CD4-positive, alpha-beta T cell treated with Interleukin-4 for 1 hour (primary cell): ENCODE measurements at regions not wholly inside any gene's neighbourhood (a gene's known extent, or its start where the extent isn't known, plus 50 kb on each side); places are given as distances from the start of the nearest gene placed in this dataset.
"Not testable (repeated sequence)": the region's sequence is repeated elsewhere in the genome, so short reads cannot be mapped to it uniquely, and the experiment has no call there.

Experiments used
- DNase-seq, 2 donors: peaks; one replicate each; pipeline ENCODE4 v3.0.0-alpha.2; 2020 to 2022

- no peak for DNase-seq
Observed at GRCh38 chr21:35449846-35450245, 400.7 kb upstream of the RUNX1 start.

GRCh38 chr21:35448876-35449599 is 399.9 kb upstream of the RUNX1 start:
- DNase-seq = no peak

GRCh38 chr21:35444391-35444790 is 395.3 kb upstream of the RUNX1 start:
- no peak for DNase-seq

GRCh38 chr21:35441868-35442582 is 392.9 kb upstream of the RUNX1 start:
- no peak for DNase-seq

- DNase-seq = peak in 1 of 2 donors; percentile 26
Observed at GRCh38 chr21:35438643-35439404, 389.7 kb upstream of the RUNX1 start.

GRCh38 chr21:35437941-35438340 is 388.8 kb upstream of the RUNX1 start:
- no peak for DNase-seq

- no peak for DNase-seq
Observed at GRCh38 chr21:35436899-35437298, 387.8 kb upstream of the RUNX1 start.

GRCh38 chr21:35432601-35433000 is 383.5 kb upstream of the RUNX1 start:
- DNase-seq = not testable (repeated sequence)

GRCh38 chr21:35430260-35430659 is 381.2 kb upstream of the RUNX1 start:
- no peak for DNase-seq

GRCh38 chr21:35428937-35429336 is 379.8 kb upstream of the RUNX1 start:
- no peak for DNase-seq

GRCh38 chr21:35428489-35428888 is 379.4 kb upstream of the RUNX1 start:
- DNase-seq = peak; percentile 27 to 49

- DNase-seq = no peak
Observed at GRCh38 chr21:35428001-35428320, 378.9 kb upstream of the RUNX1 start.

- DNase-seq = no peak
Observed at GRCh38 chr21:35427320-35428000, 378.4 kb upstream of the RUNX1 start.

- DNase-seq = no peak
Observed at GRCh38 chr21:35426897-35427296, 377.8 kb upstream of the RUNX1 start.

- DNase-seq = no peak
Observed at GRCh38 chr21:35426469-35426868, 377.4 kb upstream of the RUNX1 start.

- no peak for DNase-seq
Observed at GRCh38 chr21:35424122-35424521, 375.0 kb upstream of the RUNX1 start.

- no peak for DNase-seq
Observed at GRCh38 chr21:35423709-35424108, 374.6 kb upstream of the RUNX1 start.

GRCh38 chr21:35422011-35422410 is 372.9 kb upstream of the RUNX1 start:
- DNase-seq = no peak

- no peak for DNase-seq
Observed at GRCh38 chr21:35421221-35421620, 372.1 kb upstream of the RUNX1 start.

- DNase-seq = no peak
Observed at GRCh38 chr21:35420656-35421055, 371.6 kb upstream of the RUNX1 start.

GRCh38 chr21:35417762-35418161 is 368.7 kb upstream of the RUNX1 start:
- DNase-seq = no peak

- no peak for DNase-seq
Observed at GRCh38 chr21:35416866-35417489, 367.9 kb upstream of the RUNX1 start.
